DND-41 (cell line): ENCODE measurements at regions not wholly inside any gene's neighbourhood (a gene's known extent, or its start where the extent isn't known, plus 50 kb on each side); places are given as distances from the start of the nearest gene placed in this dataset.

Experiments
- CTCF ChIP-seq: IDR thresholded peaks from 2 replicates; pipeline ENCODE4 v1.5.1; 2012; ENCODE audit warnings: borderline replicate concordance, low read length, moderate library complexity, mild to moderate bottlenecking; ENCODE audit not compliant: poor library complexity, severe bottlenecking; ENCODE audit errors: extremely low read depth
- EZH2 ChIP-seq: IDR thresholded peaks from 3 replicates; pipeline ENCODE4 v1.6.1; 2012; ENCODE audit warnings: borderline replicate concordance, low read depth, mild to moderate bottlenecking, moderate library complexity, low read length, inconsistent platforms; ENCODE audit not compliant: severe bottlenecking

DNA sequence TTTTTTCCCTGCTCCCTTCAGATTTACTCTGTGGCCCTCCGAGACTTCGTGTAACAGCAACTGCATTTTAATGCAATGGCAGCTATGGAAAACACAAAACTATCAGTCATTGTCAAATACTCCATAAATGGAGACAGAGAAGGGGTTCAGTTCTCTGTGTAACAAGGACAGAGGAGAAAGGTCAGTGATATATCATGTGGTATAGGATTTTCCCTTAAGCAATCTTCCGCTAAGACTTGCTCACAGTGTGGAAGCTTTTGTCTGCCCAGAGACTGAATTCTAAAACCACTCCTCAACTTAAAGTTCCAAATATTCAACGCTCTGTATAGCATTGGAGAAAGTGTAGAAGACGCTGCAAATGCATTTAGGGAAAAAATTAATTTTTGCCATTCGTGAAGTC lies 111.3 kb upstream of the EDNRB start:
- TF ChIP-seq CTCF (no peak), EZH2 (no peak)
